ENCODE measurements at regions not wholly inside any gene's neighbourhood (a gene's known extent, or its start where the extent isn't known, plus 50 kb on each side); places are given as distances from the start of the nearest gene placed in this dataset.

DNA sequence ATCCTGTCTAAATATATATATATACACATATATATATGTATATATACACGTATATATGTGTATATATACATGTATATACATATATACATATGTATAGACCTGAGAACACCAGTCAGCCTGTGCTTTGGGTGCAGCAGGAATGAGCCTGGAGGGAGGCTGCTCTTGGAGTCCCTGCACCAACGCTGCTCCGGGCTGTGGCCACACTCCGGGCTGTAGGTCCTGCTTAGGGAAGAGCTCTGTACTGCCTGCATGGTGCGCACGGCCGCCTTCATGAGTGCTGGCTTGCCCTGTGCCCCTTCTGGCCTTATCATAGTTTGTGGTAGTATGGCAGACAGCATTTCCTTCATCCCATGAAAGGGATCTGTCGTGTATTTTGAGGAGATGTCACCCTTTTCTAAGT, 360.9 kb downstream of the TDRD15 start:
- no peak overlapping the region for H3K9ac ChIP-seq (ENCODE audit: low read length)
- no peak overlapping the region for H2AFZ ChIP-seq (ENCODE audit: low read depth, low read length, poor library complexity, severe bottlenecking)
- H3K4me1 ChIP-seq (ENCODE audit: control insufficient read depth in 1 of 2, insufficient read depth in 2 of 2, low read length in 2 of 2): no peaks in the 10 kb centered on the region
- H3K27me3 ChIP-seq (ENCODE audit: insufficient read depth, low read length): no peaks in the 10 kb centered on the region
- H3K9me2 ChIP-seq (ENCODE audit: insufficient read depth): no peaks in the 10 kb centered on the region
- H3K4me2 ChIP-seq (ENCODE audit: low read length): no peak overlapping the region
- BruUV-seq (replicated peaks): no TSS peak
- intact Hi-C loops (cut with micrococcal nuclease): no loop called here
- ChIA-PET CTCF (no interaction called here), RAD21 (ENCODE audit: low non-redundant PET in 1 of 2, low total read pairs in 2 of 2, uncharacterized antibody in 2 of 2, unreplicated experiment in 2 of 2) (no interaction called here), POLR2A (no interaction called here)
- no peak overlapping the region for H3K27ac ChIP-seq (ENCODE audit: low read depth, low read length)
- no peak overlapping the region for H3K4me3 ChIP-seq (replicated peaks in 1 of 2; ENCODE audit: low read depth in 1 of 2, low read length in 2 of 2)
- no peaks in the 10 kb centered on the region for H3K79me2 ChIP-seq (ENCODE audit: insufficient read depth, low read length)
- no peaks in the 10 kb centered on the region for H4K20me1 ChIP-seq (ENCODE audit: insufficient read depth)
- TF ChIP-seq EZH2 (IDR thresholded peaks at IDR 0.05) (no peak), SRF (IDR thresholded peaks at IDR 0.05; ENCODE audit: low read depth) (no peak), SIN3A (IDR thresholded peaks at IDR 0.05; ENCODE audit: low read depth) (no peak), RAD21 (IDR thresholded peaks at IDR 0.05; ENCODE audit: low read depth) (no peak), EZH2phosphoT487 (IDR thresholded peaks at IDR 0.05; ENCODE audit: borderline replicate concordance) (no peak), CTCF (IDR thresholded peaks at IDR 0.05 in 2 of 3, conservative IDR thresholded peaks at IDR 0.05 in 1 of 3; ENCODE audit: borderline replicate concordance in 1 of 3, insufficient read depth in 1 of 3, low read depth in 2 of 3, low read length in 2 of 3) (no peak), ELF1 (IDR thresholded peaks at IDR 0.05; ENCODE audit: borderline replicate concordance, low read depth) (no peak), CBX3 (IDR thresholded peaks at IDR 0.05; ENCODE audit: low read depth) (no peak)
- ATAC-seq (no peak), DNase-seq (ENCODE audit: low read depth, low spot score) (no peak)
- H3K36me3 ChIP-seq (ENCODE audit: control insufficient read depth in 1 of 2, insufficient read depth in 2 of 2, low read length in 2 of 2): no peaks in the 10 kb centered on the region
- peaks cover 5 to 14% of the 10 kb centered on the region in 2 experiments; a peak in 2 of 4 replicates for H3K9me3 ChIP-seq (ENCODE audit: control insufficient read depth in 1 of 2, insufficient read depth in 1 of 2, low read depth in 1 of 2, low read length in 2 of 2)

GRCh38 chr2:21486445-21486844, 362.7 kb downstream of the TDRD15 start:
- no peaks in the 10 kb centered on the region for H4K20me1 ChIP-seq (ENCODE audit: insufficient read depth)
- no peaks in the 10 kb centered on the region for H3K9me2 ChIP-seq (ENCODE audit: insufficient read depth)
- DNase-seq (ENCODE audit: low read depth, low spot score) (no peak), ATAC-seq (no peak)
- H2AFZ ChIP-seq (ENCODE audit: low read depth, low read length, poor library complexity, severe bottlenecking): no peak overlapping the region
- H3K4me2 ChIP-seq (ENCODE audit: low read length): no peak overlapping the region
- CTCF ChIA-PET: no interaction called here
- BruUV-seq (replicated peaks): no TSS peak
- H3K27ac ChIP-seq (ENCODE audit: low read depth, low read length): no peak overlapping the region
- no peaks in the 10 kb centered on the region for H3K4me1 ChIP-seq (ENCODE audit: control insufficient read depth in 1 of 2, insufficient read depth in 2 of 2, low read length in 2 of 2)
- H3K36me3 ChIP-seq (ENCODE audit: control insufficient read depth in 1 of 2, insufficient read depth in 2 of 2, low read length in 2 of 2): no peaks in the 10 kb centered on the region
- POLR2A ChIA-PET: no interaction called here
- H3K9me3 ChIP-seq (ENCODE audit: control insufficient read depth in 1 of 2, insufficient read depth in 1 of 2, low read depth in 1 of 2, low read length in 2 of 2): peaks cover 5 to 11% of the 10 kb centered on the region in 2 experiments; a peak in 2 of 4 replicates
- no peak overlapping the region for H3K4me3 ChIP-seq (replicated peaks in 1 of 2; ENCODE audit: low read depth in 1 of 2, low read length in 2 of 2)
- RAD21 ChIA-PET (ENCODE audit: low non-redundant PET in 1 of 2, low total read pairs in 2 of 2, uncharacterized antibody in 2 of 2, unreplicated experiment in 2 of 2): no interaction called here
- no peaks in the 10 kb centered on the region for H3K79me2 ChIP-seq (ENCODE audit: insufficient read depth, low read length)
- no peaks in the 10 kb centered on the region for H3K27me3 ChIP-seq (ENCODE audit: insufficient read depth, low read length)
- intact Hi-C loops (cut with micrococcal nuclease): no loop called here
- H3K9ac ChIP-seq (ENCODE audit: low read length): no peak overlapping the region
- TF ChIP-seq ZNF274 (IDR thresholded peaks at IDR 0.05; ENCODE audit: low read depth, low read length): no peak
- no peak for TF ChIP-seq EGR1 (IDR thresholded peaks at IDR 0.05; ENCODE audit: low read depth)
- TF ChIP-seq, protein P1, sequence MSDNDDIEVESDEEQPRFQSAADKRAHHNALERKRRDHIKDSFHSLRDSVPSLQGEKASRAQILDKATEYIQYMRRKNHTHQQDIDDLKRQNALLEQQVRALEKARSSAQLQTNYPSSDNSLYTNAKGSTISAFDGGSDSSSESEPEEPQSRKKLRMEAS (IDR thresholded peaks at IDR 0.05): no peak
- no peak for TF ChIP-seq SIN3A (IDR thresholded peaks at IDR 0.05; ENCODE audit: low read depth)
- TF ChIP-seq EZH2 (IDR thresholded peaks at IDR 0.05): no peak
- TF ChIP-seq EZH2phosphoT487 (IDR thresholded peaks at IDR 0.05; ENCODE audit: borderline replicate concordance): no peak
- no peak for TF ChIP-seq RAD21 (IDR thresholded peaks at IDR 0.05; ENCODE audit: low read depth)
- TF ChIP-seq CEBPB (IDR thresholded peaks at IDR 0.05; ENCODE audit: low read depth): no peak
- no peak for TF ChIP-seq TCF7L2 (IDR thresholded peaks at IDR 0.05; ENCODE audit: borderline replicate concordance, extremely low read depth, insufficient read depth, insufficient read length)
- no peak for TF ChIP-seq ATF3 (IDR thresholded peaks at IDR 0.05)
- TF ChIP-seq CBX3 (IDR thresholded peaks at IDR 0.05; ENCODE audit: low read depth): no peak
- TF ChIP-seq CTCF (IDR thresholded peaks at IDR 0.05 in 2 of 3, conservative IDR thresholded peaks at IDR 0.05 in 1 of 3; ENCODE audit: borderline replicate concordance in 1 of 3, insufficient read depth in 1 of 3, low read depth in 2 of 3, low read length in 2 of 3): no peak
- TF ChIP-seq YY1 (IDR thresholded peaks at IDR 0.05; ENCODE audit: extremely low read depth, insufficient replicate concordance, low read depth, low read length): no peak
